ENCODE measurements at regions not wholly inside any gene's neighbourhood (a gene's known extent, or its start where the extent isn't known, plus 50 kb on each side); places are given as distances from the start of the nearest gene placed in this dataset.
"Not testable (repeated sequence)": the region's sequence is repeated elsewhere in the genome, so short reads cannot be mapped to it uniquely, and the experiment has no call there.

GRCh38 chr22:23497889-23498288 lies 82.2 kb downstream of the IGLL1 start:
- H3K9me3 ChIP-seq (ENCODE audit: insufficient read depth in 2 of 2, low read depth in 1 of 2, low read length in 1 of 2); H4K8ac ChIP-seq (ENCODE audit: extremely low read depth, insufficient read depth, low read length); POLR2A ChIA-PET (ENCODE audit: partially characterized antibody); H2AK5ac ChIP-seq (ENCODE audit: low read depth, low read length); H3K23me2 ChIP-seq (ENCODE audit: low read depth, low read length); H3K79me1 ChIP-seq (ENCODE audit: low read depth, low read length); H2BK120ac ChIP-seq (replicated peaks; ENCODE audit: low read depth, low read length); H4K5ac ChIP-seq (ENCODE audit: insufficient read length, low read depth, low read length); H3K4me1 ChIP-seq (replicated peaks in 1 of 4; ENCODE audit: control insufficient read depth in 3 of 4, insufficient read depth in 4 of 4, low read length in 3 of 4); H3K18ac ChIP-seq (ENCODE audit: extremely low read depth, low read length); H3K27me3 ChIP-seq (replicated peaks in 1 of 4; ENCODE audit: control insufficient read depth in 3 of 4, extremely low read depth in 1 of 4, insufficient read depth in 3 of 4, low read length in 3 of 4); H2BK20ac ChIP-seq (ENCODE audit: low read length); H3K4me2 ChIP-seq (ENCODE audit: insufficient read depth in 1 of 2, low read depth in 2 of 2, low read length in 2 of 2); H3K23ac ChIP-seq (ENCODE audit: insufficient read length); FAIRE-seq; H4K20me1 ChIP-seq (replicated peaks in 1 of 2; ENCODE audit: control insufficient read depth in 1 of 2, insufficient read depth in 2 of 2, low read length in 2 of 2); H3K36me3 ChIP-seq (ENCODE audit: control insufficient read depth in 2 of 4, insufficient read depth in 4 of 4, low read length in 3 of 4); H3K9ac ChIP-seq (replicated peaks in 1 of 4; ENCODE audit: extremely low read depth in 1 of 4, low read depth in 3 of 4, low read length in 3 of 4); H3K4ac ChIP-seq (replicated peaks; ENCODE audit: insufficient read length, low read depth, low read length); H3K79me2 ChIP-seq (ENCODE audit: control insufficient read depth in 1 of 2, insufficient read depth in 2 of 2, low read length in 2 of 2); H2AFZ ChIP-seq (ENCODE audit: low read length); H3K4me3 ChIP-seq (ENCODE audit: extremely low read depth in 1 of 4, insufficient read depth in 2 of 4, low read depth in 3 of 4, low read length in 4 of 4); H2BK12ac ChIP-seq (ENCODE audit: low read depth, low read length); H3K27ac ChIP-seq (ENCODE audit: low read depth, low read length); H4K91ac ChIP-seq (replicated peaks; ENCODE audit: insufficient read length, low read length); H2BK15ac ChIP-seq (ENCODE audit: low read length); H2BK5ac ChIP-seq (ENCODE audit: low read depth, low read length); H3K14ac ChIP-seq (ENCODE audit: insufficient read length); H3K56ac ChIP-seq (replicated peaks; ENCODE audit: insufficient read length, low read depth, low read length): not testable (repeated sequence)
- 92% methylated on average over 6 of the region's 6 CpGs; no CpG with 5 or more reads in 1 of the 2 experiments for WGBS, 2 experiments (ENCODE audit: extremely low coverage in 1 of 2, insufficient coverage in 1 of 2, insufficient read length in 1 of 2, insufficient replicate concordance in 2 of 2, low coverage in 1 of 2, low lambda C conversion rate in 2 of 2, missing lambda C conversion rate in 1 of 2)
- CTCF ChIA-PET (ENCODE audit: partially characterized antibody) = interaction anchor here (0.6 to 1.7 kb wide), 3 partner anchors 37 to 1301 kb away, joined by 3 to 4 read pairs (median 3); no protein-coding TSS in a partner anchor
- peak in 1 of 2 experiments; percentile 31 for DNase-seq (ENCODE audit: low read depth in 1 of 2, low spot score in 2 of 2)

Measured in H1 (cell line).